ENCODE measurements at regions not wholly inside any gene's neighbourhood (a gene's known extent, or its start where the extent isn't known, plus 50 kb on each side); places are given as distances from the start of the nearest gene placed in this dataset.

DNA sequence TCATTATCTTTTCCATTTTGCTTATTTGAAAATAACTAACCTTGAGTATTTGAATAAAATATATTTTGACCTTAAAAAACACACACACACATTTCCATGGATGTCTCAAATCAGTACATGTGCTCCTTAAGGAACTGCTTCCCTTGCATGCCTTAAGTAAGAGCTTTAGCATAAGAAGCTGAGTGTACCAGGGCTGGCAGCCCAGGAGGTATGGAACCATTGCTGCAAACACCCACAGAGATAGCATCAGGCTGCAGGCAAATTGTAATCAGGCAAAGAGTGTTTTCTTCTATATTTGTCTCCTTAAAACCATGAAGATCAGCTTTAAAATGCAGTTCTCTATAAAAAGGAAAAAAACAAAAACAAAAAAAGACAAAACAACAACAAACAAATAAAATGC is 160.6 kb downstream of the PLK2 start:
- TF ChIP-seq, protein P1, sequence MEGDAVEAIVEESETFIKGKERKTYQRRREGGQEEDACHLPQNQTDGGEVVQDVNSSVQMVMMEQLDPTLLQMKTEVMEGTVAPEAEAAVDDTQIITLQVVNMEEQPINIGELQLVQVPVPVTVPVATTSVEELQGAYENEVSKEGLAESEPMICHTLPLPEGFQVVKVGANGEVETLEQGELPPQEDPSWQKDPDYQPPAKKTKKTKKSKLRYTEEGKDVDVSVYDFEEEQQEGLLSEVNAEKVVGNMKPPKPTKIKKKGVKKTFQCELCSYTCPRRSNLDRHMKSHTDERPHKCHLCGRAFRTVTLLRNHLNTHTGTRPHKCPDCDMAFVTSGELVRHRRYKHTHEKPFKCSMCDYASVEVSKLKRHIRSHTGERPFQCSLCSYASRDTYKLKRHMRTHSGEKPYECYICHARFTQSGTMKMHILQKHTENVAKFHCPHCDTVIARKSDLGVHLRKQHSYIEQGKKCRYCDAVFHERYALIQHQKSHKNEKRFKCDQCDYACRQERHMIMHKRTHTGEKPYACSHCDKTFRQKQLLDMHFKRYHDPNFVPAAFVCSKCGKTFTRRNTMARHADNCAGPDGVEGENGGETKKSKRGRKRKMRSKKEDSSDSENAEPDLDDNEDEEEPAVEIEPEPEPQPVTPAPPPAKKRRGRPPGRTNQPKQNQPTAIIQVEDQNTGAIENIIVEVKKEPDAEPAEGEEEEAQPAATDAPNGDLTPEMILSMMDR (IDR thresholded peaks at IDR 0.05; ENCODE audit: poor library complexity): no peak
- no peak for TF ChIP-seq EZH2phosphoT487 (IDR thresholded peaks at IDR 0.05; ENCODE audit: low read depth, severe bottlenecking, unreplicated experiment)
- no peak for TF ChIP-seq EZH2 (IDR thresholded peaks at IDR 0.05; ENCODE audit: borderline replicate concordance)

All from hepatocyte (in vitro differentiated cells).